ENCODE measurements at regions not wholly inside any gene's neighbourhood (a gene's known extent, or its start where the extent isn't known, plus 50 kb on each side); places are given as distances from the start of the nearest gene placed in this dataset.

GRCh38 chr2:150133623-150134022 is 353.8 kb downstream of the RND3 start:
- TF ChIP-seq POLR2AphosphoS5 (IDR thresholded peaks at IDR 0.05; ENCODE audit: insufficient read depth, low read depth, low read length) = peak; percentile 90
- peak; percentile 100 for TF ChIP-seq FOS (IDR thresholded peaks at IDR 0.05; ENCODE audit: borderline replicate concordance, insufficient read depth, low read length)
- TF ChIP-seq CTCF (IDR thresholded peaks at IDR 0.05; ENCODE audit: extremely low read depth in 1 of 2, insufficient read depth in 1 of 2, low read depth in 1 of 2, low read length in 2 of 2) = no peak
